MG63 (cell line): ENCODE measurements at regions not wholly inside any gene's neighbourhood (a gene's known extent, or its start where the extent isn't known, plus 50 kb on each side); places are given as distances from the start of the nearest gene placed in this dataset.

ENCODE experiments used
- DNase-seq: peaks from one replicate; pipeline ENCODE4 v3.0.0-alpha.2; 2020
- H3K27me3 ChIP-seq: fragments of 250-450 bp; sonication (Bioruptor Pico); 2 replicates; pipeline ENCODE4 v1.5.1; 2020; ENCODE audit warnings: mild to moderate bottlenecking, moderate library complexity
- H3K36me3 ChIP-seq: fragments of 250-450 bp; sonication (Bioruptor Pico); 2 replicates; pipeline ENCODE4 v1.5.1; 2020; ENCODE audit warnings: mild to moderate bottlenecking, moderate library complexity
- H3K4me3 ChIP-seq: fragments of 250-450 bp; sonication (Bioruptor Pico); 2 replicates; pipeline ENCODE4 v1.5.1; 2020; ENCODE audit warnings: mild to moderate bottlenecking, moderate library complexity
- H3K9me3 ChIP-seq: fragments of 250-450 bp; sonication (Bioruptor Pico); 2 replicates; pipeline ENCODE4 v1.5.1; 2020; ENCODE audit warnings: mild to moderate bottlenecking, moderate library complexity

DNA sequence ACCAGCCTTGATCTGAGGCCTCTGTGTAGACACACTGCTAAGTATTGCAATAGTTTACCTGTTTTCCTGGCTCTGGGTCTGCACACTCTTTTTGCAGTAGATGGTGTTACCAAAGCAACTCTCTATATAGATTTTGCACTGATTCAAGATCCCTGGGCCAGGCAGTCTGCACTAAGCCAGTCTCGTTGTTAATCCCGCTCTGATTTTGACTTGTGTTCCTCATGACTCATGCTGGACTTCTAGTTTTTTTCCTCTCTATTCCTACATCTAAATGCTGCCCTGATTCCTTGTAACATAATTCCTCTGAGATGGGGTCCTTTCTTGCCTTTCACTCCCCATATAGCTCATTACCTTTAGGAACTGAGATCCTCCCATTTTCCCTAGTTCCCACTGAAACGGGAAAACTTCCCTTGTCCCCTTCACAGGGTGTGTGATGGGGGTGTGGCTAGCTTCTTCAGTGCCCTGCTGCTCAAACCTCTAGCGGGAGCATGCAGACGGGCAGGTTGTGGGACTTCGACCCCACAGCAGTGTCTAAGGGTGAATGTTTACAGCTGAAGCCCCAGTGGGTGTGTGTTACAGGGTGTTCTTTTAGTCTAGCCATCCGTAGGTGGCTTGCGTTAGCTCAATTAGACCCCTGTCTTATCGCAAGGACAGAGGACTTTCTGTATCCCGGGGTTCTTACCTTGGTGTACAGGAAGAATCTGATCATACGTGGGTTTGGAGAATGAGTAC lies 106.5 kb upstream of the RAB3GAP2 start:
- Histone ChIP-seq H3K27me3 (no peaks in the 10 kb centered on the region), H3K36me3 (no peaks in the 10 kb centered on the region), H3K9me3 (no peaks in the 10 kb centered on the region), H3K4me3 (no peak overlapping the region)
- no peak for DNase-seq

DNA sequence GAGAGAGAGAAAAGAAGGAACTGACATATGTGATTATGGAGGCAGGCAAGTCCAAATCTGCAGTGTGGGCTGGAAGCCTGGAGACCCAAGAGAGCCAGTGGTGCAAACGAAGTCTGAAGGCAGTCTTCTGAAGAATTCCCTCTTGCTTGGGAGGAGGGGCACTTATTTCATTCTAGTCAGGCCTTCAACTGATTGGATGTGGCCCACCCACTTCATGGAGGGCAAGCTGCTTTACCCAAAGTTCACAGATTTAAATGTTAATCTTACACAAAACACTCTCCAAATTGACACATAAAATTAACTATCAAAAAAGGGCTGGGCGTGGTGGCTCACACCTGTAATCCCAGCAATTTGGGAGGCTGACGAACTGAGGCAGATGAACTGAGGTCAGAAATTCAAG lies 103.5 kb upstream of the RAB3GAP2 start:
- Histone ChIP-seq H3K27me3 (no peaks in the 10 kb centered on the region), H3K4me3 (no peak overlapping the region), H3K9me3 (no peaks in the 10 kb centered on the region), H3K36me3 (no peaks in the 10 kb centered on the region)
- DNase-seq = no peak

DNA sequence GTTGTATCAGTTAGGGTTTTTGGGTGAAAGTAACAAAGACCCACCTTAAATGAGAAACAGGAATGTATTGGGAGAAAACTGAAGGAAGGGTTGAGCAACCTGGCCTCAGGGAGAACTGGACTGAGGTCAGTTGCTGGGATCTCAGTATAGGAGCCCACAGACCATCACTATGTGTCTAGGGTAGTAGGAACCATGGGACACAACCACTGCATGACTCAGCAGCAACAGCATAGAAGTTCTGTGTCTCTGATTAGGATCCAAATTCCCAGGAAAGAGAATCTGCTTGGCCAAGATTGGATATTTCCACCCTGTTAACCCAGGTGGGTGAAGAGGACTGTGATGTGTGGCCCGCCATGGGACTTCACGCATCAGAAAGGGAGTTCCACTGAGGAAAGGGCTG lies 102.2 kb upstream of the RAB3GAP2 start:
- no peak for DNase-seq

DNA sequence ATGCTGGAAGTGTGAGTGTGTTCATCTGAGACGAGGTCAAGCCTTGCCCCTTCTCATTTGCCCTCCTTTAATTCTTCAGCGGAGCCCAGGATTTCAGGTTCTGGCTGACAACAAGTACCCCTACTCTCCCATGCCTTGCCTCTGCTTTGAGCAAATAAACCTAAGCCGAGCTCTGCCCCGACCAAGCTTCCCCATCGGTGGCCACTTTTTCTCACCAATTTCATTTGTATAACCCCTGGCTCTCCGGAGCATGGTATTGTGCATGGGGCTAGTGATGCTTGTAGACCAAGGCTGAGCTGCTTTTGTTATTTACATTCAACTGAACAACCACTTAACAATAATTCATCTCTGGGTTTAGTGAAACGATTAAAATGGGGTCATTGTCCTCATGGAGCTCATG lies 100.2 kb upstream of the RAB3GAP2 start:
- Histone ChIP-seq H3K36me3 (no peaks in the 10 kb centered on the region), H3K27me3 (no peaks in the 10 kb centered on the region), H3K4me3 (no peak overlapping the region), H3K9me3 (no peaks in the 10 kb centered on the region)
- no peak for DNase-seq

More for the DNA sequence above, 102.2 kb upstream of the RAB3GAP2 start:
- no peaks in the 10 kb centered on the region for H3K36me3 ChIP-seq
- H3K4me3 ChIP-seq = no peak overlapping the region
- H3K27me3 ChIP-seq = no peaks in the 10 kb centered on the region
- H3K9me3 ChIP-seq = no peaks in the 10 kb centered on the region

DNA sequence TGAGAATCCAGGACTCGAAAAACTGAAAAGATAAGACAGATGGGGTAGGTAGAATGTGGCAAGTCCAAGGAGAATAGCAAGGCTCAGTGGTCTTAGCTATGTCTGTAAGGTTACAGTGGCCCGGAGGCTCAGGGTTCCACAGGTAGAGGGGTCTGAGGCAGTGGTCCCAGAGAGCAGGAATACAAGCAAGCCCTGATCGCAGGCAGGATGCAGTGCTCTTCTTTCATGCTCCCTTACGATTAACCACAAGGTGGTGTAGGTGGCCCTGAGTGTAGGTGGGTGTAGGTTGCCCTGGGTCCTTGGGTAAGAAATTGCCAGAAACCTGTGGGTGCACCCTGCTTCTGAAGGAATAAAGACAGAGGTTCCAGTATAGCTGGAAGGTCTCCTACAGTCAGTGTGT lies 99.1 kb upstream of the RAB3GAP2 start:
- no peak for DNase-seq
- no peaks in the 10 kb centered on the region for H3K36me3 ChIP-seq
- H3K27me3 ChIP-seq = no peaks in the 10 kb centered on the region
- no peaks in the 10 kb centered on the region for H3K9me3 ChIP-seq
- H3K4me3 ChIP-seq = no peak overlapping the region

GRCh38 chr1:220370041-220370700 lies 97.9 kb upstream of the RAB3GAP2 start:
- Histone ChIP-seq H3K4me3 (no peak overlapping the region), H3K9me3 (no peaks in the 10 kb centered on the region), H3K36me3 (no peaks in the 10 kb centered on the region), H3K27me3 (no peaks in the 10 kb centered on the region)
- peak; percentile 84 for DNase-seq

GRCh38 chr1:220369511-220369910 lies 97.3 kb upstream of the RAB3GAP2 start:
- no peak overlapping the region for H3K4me3 ChIP-seq
- no peak for DNase-seq
- H3K9me3 ChIP-seq = no peaks in the 10 kb centered on the region
- H3K36me3 ChIP-seq = no peaks in the 10 kb centered on the region
- H3K27me3 ChIP-seq = no peaks in the 10 kb centered on the region

DNA sequence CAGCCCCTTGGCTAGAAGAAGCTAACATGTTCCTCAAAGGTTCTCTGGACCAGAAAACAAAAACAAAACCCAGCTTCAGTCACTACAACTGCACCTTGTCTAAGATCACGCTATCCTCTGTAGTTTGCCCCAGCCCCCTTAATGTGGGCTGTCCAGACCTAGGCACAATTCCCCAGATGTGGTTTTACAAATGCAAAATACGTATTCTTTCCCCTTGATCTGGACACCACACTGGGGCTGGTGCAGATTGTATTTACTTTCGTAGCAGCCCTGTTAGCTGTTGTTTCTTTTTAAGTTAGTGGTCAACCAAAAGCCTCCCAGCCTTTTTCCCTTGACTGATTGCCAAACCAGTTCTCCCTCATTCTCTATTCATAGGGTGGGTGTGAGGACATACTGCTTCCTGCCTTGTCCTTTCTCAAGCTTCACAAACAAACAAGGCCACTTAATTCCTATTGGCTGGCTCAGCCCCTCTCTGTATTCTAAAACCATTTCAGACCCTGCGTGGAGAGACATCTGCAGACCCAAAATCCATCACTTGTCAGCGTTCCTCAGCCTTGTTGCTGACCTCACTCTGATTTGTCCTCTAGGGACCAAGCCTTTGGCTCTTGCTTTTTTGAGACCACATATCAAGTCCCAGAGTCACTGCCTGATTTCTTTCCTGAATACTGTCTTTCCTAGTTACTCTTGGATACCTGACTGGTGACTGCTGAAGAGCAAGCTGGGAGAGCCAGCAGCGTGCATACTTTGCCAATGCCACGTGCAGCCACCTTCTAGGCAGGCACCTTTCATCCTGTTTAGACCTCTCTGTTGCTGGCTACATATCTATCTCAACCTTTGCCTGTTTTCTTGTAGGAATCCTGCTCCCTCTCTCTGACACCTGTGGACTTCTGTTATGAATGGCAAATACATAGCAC lies 96.4 kb upstream of the RAB3GAP2 start:
- Histone ChIP-seq H3K36me3 (no peaks in the 10 kb centered on the region), H3K27me3 (no peaks in the 10 kb centered on the region), H3K9me3 (no peaks in the 10 kb centered on the region), H3K4me3 (no peak overlapping the region)
- no peak for DNase-seq

DNA sequence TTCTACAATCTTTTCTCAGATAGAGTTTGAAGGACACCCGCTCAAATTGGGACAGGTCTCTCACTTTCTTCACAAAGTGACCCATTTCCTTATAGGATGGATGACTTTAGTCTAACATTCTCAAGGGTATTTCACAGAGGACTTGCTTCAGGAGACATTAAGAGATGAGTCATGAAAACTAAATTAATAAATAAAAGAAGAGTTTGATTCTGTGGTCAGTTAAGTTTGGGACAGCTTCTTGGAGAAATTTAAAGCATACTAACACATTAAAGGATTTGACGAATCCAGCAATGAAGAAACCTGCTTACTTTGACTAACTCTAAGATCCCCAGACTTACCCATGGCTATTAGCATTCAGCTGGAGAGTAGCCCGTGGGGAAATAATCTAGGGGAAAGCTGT lies 95.6 kb upstream of the RAB3GAP2 start:
- DNase-seq = no peak
- H3K9me3 ChIP-seq = no peaks in the 10 kb centered on the region
- no peak overlapping the region for H3K4me3 ChIP-seq

DNA sequence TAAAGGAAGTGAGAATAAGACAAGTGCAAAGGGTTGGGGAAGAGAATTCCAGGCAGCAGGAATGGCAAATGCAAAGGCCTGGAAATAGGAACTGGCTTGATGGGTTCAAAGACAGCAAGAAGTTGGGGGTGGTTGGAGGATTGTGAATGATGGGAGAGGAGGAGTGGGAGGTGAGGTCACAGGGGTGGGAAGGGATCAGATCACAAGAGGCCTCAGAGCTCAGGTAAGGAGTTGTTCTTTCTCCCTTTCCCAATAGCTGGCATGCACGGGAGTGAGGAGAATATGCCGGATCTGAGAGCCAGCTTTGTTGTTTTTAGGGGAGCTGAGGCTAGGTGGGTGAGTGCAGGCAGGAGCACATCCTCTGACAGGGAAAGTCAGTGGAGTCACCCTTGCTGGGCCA lies 94.0 kb upstream of the RAB3GAP2 start:
- H3K9me3 ChIP-seq = no peaks in the 10 kb centered on the region
- H3K4me3 ChIP-seq = no peak overlapping the region
- no peaks in the 10 kb centered on the region for H3K27me3 ChIP-seq
- no peaks in the 10 kb centered on the region for H3K36me3 ChIP-seq
- no peak for DNase-seq

More for the DNA sequence above, 95.6 kb upstream of the RAB3GAP2 start:
- Histone ChIP-seq H3K36me3 (no peaks in the 10 kb centered on the region), H3K27me3 (no peaks in the 10 kb centered on the region)

DNA sequence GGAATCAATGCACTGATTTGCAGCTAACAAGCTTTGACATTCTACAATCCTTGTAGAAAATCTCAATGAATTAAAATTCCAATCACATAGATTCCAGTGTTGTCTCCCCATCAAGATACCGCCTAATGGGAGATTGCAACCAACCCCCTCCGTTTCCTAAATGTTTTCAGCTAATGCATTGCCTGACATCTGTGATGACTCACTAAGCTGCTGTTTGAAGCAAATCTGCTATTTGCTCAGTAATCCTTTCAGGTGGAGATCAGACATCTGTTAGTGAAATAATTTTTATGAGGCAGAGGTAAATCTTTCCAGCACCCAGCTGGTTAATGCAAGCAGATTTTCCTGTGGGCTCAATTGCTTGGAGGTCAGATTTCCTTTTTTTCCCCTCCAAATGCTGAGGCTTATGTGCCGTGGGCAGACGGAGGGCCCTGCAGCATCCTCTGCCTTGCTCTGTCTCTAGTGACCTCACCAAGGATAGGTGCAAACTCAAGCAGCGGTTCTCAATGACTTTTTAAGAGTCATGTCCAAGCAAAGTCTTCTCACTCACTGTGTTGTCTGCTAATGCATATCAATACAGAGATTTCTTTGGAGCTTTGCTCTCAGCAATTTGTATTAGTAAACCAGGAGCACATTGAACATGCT lies 91.1 kb upstream of the RAB3GAP2 start:
- H3K9me3 ChIP-seq = no peaks in the 10 kb centered on the region
- H3K27me3 ChIP-seq = no peaks in the 10 kb centered on the region
- DNase-seq = no peak
- no peak overlapping the region for H3K4me3 ChIP-seq
- no peaks in the 10 kb centered on the region for H3K36me3 ChIP-seq

- no peak for DNase-seq
- Histone ChIP-seq H3K4me3 (no peak overlapping the region), H3K27me3 (no peaks in the 10 kb centered on the region), H3K9me3 (no peaks in the 10 kb centered on the region), H3K36me3 (no peaks in the 10 kb centered on the region)
Observed at GRCh38 chr1:220356981-220357850, 85.0 kb upstream of the RAB3GAP2 start.

DNA sequence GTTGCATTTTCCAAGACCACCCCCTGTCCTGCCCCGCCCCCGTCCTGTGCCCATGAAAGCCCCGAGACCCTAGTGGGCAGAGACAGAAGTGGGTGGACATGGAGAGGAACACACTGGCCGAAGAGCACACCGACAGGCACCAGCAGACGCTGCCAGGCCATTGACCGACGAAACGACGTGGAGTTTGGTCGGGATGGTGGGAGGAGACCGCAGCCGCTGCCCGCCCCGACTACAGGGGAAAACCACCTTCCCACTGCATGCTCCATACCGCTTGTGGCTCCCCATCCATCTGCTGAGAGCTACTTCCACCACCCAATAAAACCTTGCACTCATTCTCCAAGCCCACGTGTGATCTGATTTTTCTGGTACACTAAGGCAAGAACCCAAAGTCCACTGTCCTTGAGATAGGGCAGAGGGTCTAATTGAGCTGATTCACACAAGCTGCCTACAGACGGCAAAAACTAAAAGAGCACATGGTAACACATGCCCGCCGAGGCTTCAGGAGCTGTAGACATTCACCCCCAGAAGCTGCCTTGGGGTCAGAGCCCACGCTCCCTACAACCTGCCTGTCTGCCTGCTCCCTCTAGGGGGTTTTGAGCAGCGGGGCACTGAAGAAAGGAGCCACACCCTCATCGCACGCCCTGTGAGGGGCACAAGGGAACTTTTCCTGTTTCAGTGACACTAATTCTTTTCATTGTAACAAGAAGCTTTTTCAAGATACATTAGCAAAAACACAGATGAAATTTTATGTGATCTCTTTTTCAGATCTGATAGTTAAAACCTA lies 81.2 kb upstream of the RAB3GAP2 start:
- no peaks in the 10 kb centered on the region for H3K36me3 ChIP-seq
- H3K4me3 ChIP-seq = no peak overlapping the region
- no peak for DNase-seq
- no peaks in the 10 kb centered on the region for H3K9me3 ChIP-seq
- H3K27me3 ChIP-seq = peaks cover 8% of the 10 kb centered on the region; the same call in 1 of the 2 replicates

GRCh38 chr1:220348211-220348610 lies 76.0 kb upstream of the RAB3GAP2 start:
- no peak for DNase-seq
- no peak overlapping the region for H3K4me3 ChIP-seq
- H3K36me3 ChIP-seq = no peaks in the 10 kb centered on the region
- peaks cover 8% of the 10 kb centered on the region; the same call in 1 of the 2 replicates for H3K27me3 ChIP-seq
- no peaks in the 10 kb centered on the region for H3K9me3 ChIP-seq

DNA sequence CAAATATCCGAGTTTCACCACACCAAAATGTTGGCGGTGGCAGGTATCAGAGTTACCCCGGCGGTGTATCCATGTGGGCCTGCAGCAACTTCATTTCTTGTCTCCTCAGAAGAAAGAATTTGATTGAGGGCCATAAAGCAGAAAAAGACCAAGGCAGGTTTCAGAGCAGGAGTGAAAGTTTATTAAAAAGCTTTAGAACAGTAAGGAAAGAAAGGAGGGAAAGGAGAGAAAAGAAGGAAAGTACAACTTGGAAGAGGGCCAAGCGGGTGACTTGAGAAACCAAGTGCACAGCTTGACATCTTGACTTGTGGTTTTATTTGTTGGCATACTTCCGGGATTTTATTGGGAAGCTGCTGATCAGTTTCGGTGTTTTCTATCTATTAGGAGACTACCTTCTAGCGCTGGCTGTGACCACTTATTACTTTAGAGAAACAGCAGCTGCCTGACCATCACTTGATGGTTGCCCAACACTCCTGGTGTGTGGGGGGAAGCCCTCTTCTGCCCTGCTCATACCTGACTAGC lies 75.5 kb upstream of the RAB3GAP2 start:
- DNase-seq = no peak
- H3K36me3 ChIP-seq = no peaks in the 10 kb centered on the region
- H3K27me3 ChIP-seq = peaks cover 8% of the 10 kb centered on the region; the same call in 1 of the 2 replicates
- no peaks in the 10 kb centered on the region for H3K9me3 ChIP-seq
- no peak overlapping the region for H3K4me3 ChIP-seq
